ENCODE measurements at regions not wholly inside any gene's neighbourhood (a gene's known extent, or its start where the extent isn't known, plus 50 kb on each side); places are given as distances from the start of the nearest gene placed in this dataset.

DNA sequence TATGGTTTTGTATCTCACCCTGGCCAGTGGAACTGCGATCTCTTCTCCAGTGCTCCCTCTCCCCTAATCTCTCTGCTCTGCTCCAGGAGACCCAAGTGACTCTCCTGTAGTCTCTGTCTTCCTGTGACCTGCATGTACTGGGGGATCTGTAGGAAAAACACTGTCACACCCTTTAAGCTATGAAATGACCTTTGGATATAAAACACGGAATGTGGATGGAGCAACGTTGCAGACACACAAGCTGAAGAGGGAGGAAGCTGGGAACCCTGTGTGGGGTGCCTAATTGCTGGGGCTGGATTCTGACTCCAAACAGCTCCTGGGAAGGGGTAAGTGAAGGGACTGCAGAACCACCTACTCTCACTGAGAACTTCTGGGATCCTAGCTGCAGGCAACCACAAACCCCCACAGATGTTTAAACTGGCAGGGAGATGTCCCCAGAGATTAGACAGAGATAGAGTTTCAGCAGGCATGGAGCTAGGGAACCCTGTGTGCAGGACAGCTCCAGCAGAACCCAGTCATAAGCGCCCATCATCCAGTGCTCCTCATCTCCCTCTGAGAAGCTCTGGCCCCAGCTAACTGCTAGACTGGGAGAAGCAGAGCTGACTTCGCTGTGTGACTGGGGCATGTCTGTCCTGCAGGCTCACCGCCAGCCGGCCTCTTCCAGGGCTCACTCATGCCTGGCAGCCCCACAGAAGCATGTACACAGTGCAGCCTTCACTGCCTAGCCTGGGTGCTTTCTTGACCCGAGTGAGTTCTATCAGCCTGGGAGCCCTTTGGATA is 482.7 kb upstream of the SETBP1 start:
- DNase-seq, result no peak

DNA sequence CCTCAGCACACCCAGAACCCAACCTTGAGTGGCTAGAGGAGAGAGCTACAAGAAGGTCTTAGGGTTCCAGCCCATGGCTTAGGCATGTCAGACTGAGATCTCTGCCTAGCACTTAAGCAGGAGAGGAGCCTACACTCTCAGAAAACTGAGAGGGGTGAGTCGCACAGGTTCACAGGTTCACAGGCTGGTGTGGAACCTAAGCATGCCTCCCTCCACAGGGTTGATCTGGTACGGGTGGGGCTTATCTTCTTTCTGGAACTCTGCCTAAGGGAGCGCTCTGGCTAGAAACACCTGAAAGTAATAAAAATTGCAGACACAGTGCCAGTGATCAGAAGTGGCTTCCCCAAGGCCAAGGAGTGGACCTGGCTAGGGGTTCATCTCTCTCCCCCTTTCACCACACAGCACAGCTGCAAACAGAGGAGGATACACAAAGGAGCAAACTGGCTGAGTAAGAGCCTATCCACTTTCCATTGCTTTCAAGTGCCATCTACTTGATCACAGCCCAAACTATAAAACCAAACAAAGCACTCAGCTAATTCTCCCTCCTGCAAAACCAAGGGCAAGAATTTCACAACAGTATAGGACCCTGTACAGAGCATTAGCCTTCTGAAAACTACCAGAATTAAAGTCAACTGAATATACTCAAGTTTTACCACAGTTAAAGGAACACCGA is 481.9 kb upstream of the SETBP1 start:
- DNase-seq, result no peak

DNA sequence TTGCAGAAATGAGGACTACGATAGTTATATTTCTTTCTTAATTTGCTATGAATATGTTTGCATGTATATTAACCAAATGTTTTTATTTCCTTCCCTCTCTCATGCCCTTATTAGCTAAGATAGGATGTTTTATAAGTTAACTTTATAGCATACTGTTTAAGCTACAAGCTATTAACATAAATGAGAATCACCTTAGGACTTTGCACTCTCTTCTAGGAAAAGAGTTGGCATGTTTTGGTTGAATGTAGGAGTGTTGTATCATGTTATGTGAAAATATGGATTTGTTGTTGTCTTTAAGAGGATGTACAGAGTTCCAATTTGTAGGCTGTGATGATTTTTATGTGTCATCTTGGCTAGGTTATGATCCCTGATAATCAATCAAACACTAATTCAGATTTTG is 467.4 kb upstream of the SETBP1 start:
- no peak for DNase-seq

DNA sequence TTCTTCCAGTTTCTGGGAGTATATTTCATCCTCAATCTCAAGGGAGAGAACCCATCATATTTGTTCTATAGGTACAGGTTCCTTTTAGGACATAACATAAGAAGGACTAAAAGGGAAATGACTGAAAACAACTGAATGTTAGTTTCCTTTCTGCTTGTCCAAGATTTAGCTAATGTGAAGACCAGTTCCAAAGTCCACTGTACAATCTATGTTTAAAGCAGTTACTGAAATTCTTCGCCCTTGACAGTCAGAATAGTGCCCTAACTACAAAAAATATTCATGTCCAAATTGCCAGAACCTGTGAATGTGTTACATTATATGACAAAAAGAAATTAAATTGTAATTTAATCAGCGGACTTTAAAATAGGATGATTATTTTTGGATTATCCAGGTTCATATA is 466.3 kb upstream of the SETBP1 start:
- no peak for DNase-seq

DNA sequence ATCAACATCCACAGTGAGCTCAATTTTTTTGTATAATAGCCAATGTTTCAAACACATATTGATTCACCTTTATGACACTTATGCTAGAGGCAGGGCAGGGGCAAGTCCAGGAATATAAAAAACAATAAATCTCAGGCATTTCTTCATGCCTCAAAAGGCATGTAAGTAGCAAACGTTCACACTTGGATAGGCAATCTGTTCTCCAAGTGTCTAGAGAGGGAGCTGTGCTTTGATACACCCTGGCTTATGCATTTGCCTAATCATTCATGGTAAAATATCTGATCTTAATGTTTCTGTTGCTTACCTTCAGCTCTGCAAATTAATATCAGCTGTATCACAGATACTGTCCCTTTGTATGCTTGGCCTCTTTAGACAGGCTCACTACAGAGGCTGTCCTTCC is 464.5 kb upstream of the SETBP1 start:
- no peak for DNase-seq

DNA sequence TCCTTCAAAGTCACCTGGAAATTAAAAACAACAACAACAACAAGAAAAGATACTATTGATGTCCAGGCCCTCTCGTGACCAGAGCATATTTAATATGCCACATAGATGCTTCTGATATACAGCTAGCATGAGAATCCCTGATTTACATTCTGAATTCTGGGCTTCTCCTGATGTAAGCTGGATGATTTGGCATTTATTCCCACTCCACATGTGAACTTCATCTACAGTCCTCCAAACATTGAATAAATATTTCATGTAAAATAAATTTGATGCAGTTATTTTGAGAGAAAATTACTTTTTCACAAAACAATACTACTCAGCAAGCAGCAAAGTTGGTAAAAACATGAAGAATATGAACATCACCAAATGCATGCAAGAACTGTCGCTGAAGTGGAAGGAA is 453.2 kb upstream of the SETBP1 start:
- no peak for DNase-seq

DNA sequence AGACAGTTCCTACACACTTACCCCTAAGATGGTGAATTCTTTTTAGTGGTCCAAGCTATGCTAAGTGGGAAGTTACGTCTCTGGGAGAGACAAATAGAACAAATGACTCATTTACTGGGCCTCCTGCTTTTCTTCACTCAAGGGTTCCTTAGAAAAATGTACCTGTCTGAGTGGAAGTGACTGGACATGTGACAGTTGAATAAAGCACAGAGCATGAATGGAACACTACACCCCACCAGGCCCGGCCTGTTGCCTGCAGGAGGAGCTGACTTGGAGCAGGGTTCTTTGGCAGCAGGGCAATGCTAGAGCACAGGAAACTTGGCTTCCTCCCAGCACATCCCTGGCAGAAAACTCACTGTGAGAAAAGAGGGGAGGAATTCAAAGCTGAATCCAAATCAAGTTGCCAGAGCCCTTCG is 451.0 kb upstream of the SETBP1 start:
- DNase-seq, result peak; percentile 5 to 90 (median 61)

DNA sequence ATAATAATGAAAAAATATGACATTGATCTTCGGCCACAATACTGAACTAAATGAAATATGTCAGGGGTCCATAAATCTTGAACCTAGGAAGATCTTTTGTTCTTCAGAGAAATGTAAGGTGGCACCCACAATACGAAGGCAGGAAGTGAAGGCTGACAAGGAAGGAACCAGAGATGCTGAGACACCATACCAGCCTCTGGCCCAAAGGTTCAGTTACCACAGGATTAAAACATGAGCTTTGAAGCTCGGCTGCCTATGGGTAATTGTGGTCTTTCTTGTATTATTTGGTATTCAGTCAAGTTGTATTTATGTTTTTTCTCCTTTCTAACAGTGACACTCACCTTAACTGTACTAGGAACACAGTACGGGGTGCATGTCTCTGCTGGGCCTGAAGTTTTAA is 448.8 kb upstream of the SETBP1 start:
- no peak for DNase-seq

DNA sequence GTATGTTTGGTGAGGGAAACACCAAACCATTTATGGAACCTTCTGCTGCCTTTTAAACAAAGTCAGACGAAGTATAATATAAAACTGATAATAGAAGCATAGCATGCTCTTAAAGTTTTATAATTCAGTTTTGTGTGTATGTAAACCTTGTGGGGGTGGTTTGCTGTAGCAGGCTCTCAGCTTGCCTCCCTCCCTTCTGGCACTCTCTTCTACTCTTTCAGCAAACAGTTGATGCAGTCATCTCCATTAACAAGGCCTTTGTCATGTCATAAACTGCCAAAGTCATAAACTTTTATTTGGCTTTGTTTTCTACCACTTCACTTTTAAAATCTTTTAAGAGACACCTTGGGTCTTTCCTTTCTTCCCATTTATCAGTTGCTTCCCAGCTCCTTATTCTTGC is 448.2 kb upstream of the SETBP1 start:
- DNase-seq, result peak in 1 of 58 donors; percentile 2

DNA sequence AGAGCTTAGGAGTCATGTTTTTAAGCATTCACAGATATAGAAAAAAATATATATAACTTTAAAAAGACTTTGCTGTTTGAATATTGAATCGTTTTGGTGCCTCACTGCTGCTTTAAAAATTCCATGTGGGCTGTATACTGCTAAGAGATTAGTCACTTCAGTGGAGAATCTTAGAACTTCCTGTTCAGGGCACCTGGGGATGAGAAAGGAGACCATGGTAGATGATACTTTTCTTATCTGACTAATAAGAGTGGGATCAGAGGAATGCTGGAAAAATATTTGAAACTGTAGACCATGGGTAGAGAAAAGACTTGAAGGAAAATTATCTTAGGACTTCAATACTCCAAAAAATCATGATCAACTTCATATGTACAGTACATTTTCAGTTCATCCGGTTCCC is 442.2 kb upstream of the SETBP1 start:
- no peak for DNase-seq

DNA sequence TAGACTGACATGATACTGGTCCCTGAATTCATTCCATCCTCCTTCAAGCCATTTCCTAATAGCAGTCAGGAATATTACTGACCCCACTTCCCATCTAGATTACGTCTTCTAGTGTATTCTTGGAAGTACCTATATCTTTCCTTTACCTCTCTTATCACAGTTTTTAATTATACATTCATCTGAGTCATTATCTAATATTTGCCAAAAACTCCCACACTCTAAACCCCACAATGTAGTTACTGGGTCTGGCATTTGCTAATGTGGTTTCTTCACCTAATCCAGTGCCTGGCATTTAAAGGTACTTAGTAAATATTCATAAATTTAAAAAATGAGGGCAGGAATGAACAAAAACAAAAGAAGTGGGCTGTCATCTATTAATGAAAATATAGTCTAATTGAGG is 441.8 kb upstream of the SETBP1 start:
- DNase-seq, result no peak

DNA sequence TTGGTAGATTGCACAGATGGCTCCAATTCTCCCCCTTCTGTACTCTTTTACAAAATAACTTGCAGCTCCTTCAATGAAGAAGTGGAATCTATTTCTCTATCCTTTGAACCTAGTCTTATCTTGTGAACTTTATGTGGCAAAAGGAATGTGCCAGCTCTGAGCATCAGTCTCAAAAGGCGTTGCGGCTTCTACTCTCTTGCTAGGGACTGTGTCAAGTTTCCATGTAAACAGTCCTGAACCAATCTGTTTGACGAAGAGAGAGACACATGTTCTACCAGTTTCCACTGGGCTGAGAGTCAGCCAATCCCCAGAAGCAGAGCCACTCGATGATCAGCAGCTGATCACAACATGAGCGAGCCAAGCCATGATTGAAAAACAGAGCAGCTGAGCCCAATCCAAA is 439.7 kb upstream of the SETBP1 start:
- no peak for DNase-seq

DNA sequence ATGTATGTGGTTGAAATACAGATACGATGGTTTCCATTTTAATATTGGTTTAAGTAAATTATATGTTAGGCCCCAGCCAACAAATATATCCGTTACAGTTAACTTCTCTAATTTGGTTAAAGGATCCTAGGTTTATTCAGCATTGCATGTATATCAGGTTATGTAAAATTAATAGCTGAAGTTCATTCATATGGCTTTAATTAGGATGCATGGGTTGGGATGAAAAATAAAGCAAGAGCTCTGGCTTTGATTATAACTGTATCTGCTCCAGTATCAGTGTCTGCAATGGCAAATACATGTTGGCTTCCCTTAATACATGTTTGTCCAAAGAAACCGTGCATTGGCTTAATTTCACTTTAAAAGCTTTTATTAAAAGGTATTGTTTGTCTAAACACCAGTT is 435.7 kb upstream of the SETBP1 start:
- DNase-seq, result no peak

DNA sequence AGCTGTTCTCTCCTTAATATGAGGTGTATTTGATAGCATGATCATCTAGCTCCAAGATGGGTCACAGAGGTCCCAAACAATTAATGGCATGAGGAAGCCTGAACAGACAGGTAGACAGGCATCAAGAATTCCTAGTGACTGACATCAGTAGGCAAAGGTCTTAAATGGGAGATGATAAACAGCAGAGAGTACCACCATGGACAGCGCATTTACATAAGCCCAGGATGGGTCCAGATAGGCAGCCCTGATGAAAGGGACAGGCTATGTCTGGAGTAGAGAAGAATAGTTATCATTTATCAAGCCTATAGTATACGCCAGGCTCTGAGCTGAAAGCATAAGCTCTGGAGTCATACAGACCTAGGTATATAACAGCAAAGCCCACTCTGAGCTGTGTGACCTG is 434.7 kb upstream of the SETBP1 start:
- DNase-seq, result no peak

DNA sequence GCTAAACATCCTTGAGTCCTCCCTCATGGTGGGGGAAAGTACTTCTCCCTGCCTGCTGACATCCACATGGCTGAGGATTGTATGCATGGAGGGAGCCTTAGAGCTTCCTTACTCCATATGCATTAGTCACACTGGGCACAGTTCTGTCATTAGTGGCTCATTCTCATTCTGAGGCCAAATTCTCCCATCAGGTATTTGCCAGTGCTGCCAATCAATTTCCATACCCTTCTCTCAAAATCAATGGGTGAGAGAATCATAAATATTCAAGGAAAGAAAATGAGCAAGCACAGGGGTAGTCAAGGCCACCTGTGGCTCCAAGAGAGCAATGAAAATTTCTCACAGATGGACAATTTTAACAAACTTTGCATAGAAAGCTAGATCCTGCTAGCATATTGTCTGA is 422.6 kb upstream of the SETBP1 start:
- no peak for DNase-seq

DNA sequence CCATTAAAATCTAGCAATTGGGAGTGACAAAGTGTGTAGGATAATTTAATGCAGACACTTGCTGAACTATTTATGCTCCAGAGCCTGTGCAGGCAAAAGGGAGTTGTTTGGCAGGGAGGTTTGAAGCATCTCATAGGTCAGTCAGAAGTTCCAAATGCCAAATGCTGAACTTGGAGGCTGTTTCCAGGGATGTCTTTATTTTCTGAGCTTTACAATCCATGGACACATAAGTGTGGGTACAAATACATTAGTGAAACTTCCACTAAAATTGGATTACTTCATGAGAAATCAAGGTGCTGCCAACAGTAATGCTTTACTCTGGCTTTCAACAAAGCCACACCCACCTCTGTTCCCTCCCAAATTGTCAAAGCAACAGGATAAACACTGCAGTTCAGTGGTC is 422.1 kb upstream of the SETBP1 start:
- DNase-seq, result no peak

DNA sequence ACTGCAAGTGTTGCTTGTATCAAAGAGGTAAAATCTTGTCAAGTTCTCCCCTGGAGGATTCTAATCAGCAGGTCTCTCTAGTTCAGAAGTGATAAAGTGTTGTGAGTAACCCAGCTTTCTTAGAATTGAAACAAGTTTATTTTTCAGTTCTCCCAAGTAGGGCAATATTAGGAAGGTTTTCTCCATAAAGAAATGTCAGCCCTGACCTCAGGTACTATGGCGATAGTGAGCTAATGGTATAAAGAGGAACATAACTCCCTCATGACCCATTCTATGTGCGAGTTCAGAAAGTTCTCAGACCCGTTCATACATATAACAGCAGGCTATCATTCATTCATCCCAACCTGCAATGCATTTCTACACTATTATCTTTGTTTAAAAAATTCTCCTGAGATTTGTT is 421.1 kb upstream of the SETBP1 start:
- DNase-seq, result no peak

DNA sequence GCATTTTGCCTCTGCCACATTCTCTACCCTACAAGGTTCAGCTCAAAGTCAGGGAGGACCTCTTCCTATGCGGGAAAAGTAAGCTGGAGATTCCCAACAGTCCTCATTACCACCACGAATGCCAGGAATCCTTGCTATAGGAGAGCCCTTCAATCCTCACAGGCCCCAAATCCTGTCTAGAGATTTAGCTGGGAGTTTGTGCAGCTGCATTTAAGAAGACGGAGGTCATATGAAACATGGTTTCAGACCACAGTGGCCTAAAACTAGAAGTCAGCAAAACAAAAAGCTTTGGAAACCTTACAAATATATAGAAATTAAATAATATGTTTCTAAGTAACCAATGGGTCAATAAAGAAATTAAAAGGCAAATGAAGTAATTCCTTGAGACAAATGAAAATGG is 415.3 kb upstream of the SETBP1 start:
- no peak for DNase-seq

DNA sequence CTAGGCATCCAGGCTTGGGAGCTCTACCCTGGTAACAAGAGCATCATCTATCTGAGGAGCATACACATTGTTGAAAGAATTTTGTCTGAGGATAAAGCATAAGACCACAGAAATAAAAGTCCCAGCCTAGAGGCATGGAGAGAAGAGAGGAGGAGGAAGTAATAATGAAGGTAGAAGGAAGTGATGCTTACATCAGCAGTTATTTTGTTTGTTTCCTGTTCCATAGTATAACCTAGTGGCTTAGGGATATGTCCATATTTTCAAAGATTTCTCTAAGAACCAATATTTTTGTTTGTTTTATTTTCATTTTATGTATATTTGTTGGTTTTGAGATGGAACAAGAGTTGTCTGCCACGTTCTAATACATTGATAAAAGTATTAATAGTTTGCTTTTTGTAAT is 407.4 kb upstream of the SETBP1 start:
- DNase-seq, result no peak

DNA sequence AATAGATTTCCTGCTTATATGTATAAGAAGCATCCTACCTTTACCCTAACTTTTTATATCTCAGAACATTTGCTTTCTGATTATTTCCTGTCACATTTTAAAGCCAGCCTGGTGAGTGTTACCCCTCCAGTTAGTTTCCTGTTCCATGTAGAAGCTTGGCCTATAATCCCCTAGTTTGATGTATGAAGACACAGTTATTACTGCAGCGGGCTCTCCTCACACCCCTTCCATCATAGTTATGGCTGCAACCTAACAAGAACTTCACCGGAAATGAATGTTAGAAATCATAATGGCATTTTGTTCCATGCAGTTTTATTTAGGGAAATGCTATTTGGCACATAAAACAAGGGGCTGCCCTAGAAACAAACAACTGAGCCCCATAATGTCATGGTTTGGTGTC is 400.2 kb upstream of the SETBP1 start:
- no peak for DNase-seq

DNA sequence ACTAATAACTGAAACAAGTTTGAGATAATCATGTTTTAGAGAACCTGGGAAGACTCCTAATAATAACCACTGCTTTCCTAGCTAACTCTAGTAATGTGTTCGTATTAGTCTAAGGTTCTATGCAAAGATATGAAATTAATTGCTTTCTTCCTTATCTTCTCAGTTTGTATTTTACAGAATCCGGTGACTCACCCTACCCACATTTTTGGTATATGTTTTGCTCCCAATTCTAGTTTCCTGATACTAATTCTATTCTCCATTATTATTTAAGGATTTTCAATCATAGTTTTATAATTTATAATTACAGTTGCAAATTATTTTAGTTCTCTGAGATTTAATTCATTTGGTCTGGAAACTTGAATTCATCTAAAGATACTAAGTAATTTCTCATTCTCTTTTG is 394.6 kb upstream of the SETBP1 start:
- no peak for DNase-seq

DNA sequence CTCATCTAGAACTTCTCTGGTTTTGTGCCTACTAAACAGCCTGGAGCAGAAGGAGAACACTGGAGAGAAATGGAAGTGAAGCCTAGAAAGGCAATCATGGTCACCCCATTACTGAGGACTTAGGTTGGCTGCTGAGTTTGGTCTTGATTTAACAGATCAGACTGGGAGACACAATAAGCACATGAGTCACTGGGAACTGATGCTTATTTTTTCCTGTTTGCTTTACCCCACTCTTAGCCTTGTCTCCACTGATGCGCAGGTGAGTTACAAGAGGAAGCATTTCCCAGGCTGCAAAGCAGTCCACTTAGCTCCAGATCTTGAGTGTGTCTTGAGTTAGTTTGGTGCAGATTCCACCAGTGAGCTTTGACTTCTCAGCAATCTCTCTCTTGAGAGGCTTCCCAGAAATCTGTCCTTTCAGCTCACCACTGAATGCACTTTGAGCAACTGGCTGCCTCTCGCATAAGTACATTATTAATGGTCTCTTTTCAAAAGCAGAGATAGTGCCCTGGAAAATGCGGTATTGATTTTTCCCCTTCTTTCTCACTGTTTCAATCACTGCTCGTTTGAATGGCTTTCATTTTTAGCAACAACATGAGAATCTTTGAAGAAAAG is 390.2 kb upstream of the SETBP1 start:
- DNase-seq, result no peak

DNA sequence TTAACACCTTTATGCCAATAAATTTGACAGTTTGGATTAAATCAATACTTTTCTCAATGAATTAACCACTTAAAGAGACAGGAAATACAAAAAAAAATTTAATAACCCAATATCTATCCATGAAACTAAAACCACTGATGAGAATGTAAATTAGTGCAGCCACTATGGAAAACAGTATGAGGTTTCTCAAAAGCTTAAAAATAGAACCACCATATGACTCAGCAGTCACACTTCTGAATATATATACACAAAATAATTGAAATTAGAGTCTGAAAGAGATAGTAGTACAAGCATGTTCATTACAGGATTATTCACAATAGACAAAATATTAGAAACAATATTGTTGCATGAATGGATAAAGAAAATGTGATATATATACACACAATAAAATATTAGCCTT is 382.1 kb upstream of the SETBP1 start:
- no peak for DNase-seq
